ENCODE measurements at regions not wholly inside any gene's neighbourhood (a gene's known extent, or its start where the extent isn't known, plus 50 kb on each side); places are given as distances from the start of the nearest gene placed in this dataset.

GRCh38 chr9:119951090-119951489, 581.9 kb upstream of the BRINP1 start:
- Histone ChIP-seq H3K4me1 (no peaks in the 10 kb centered on the region), H3K4me3 (no peak overlapping the region), H3K27me3 (peaks cover 0 to 6% (median 0%) of the 10 kb centered on the region in 4 donors), H3K27ac (no peak overlapping the region), H3K9me3 (no peaks in the 10 kb centered on the region), H3K36me3 (no peaks in the 10 kb centered on the region)
- TF ChIP-seq, protein P1, sequence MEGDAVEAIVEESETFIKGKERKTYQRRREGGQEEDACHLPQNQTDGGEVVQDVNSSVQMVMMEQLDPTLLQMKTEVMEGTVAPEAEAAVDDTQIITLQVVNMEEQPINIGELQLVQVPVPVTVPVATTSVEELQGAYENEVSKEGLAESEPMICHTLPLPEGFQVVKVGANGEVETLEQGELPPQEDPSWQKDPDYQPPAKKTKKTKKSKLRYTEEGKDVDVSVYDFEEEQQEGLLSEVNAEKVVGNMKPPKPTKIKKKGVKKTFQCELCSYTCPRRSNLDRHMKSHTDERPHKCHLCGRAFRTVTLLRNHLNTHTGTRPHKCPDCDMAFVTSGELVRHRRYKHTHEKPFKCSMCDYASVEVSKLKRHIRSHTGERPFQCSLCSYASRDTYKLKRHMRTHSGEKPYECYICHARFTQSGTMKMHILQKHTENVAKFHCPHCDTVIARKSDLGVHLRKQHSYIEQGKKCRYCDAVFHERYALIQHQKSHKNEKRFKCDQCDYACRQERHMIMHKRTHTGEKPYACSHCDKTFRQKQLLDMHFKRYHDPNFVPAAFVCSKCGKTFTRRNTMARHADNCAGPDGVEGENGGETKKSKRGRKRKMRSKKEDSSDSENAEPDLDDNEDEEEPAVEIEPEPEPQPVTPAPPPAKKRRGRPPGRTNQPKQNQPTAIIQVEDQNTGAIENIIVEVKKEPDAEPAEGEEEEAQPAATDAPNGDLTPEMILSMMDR (IDR thresholded peaks at IDR 0.05): no peak
- ATAC-seq: no peak
- 5 to 16% methylated on average over 1 of the region's 1 CpG for WGBS, 2 donors
- DNase-seq: no peak
- FAIRE-seq: no peak
- intact Hi-C loops (cut with DNase I): no loop called here

DNA sequence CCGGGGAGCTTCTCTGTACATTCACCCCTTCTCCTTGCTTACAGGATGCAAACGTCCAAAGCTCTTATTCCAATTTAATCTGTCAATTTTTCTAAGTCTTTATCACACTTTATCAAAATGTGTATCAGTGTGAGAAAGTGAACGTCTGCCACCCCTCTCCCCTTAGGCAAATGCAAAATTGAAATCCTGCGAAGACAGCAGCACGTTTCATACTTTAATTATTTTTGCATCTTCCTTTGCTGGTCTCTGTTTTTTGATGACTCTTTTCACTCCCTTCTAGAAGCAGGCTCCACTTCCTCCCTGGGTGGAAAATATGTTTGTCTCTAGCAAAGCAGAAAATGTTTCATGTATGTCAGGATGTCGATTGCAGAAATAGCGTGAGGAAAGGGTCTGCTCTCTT, 576.5 kb upstream of the BRINP1 start:
- no peaks in the 10 kb centered on the region for H3K9me3 ChIP-seq
- FAIRE-seq: no peak
- ATAC-seq: no peak
- intact Hi-C loops (cut with DNase I): no loop called here
- DNase-seq: no peak
- TF ChIP-seq, protein P1 (IDR thresholded peaks at IDR 0.05): no peak
- no peaks in the 10 kb centered on the region for H3K36me3 ChIP-seq
- H3K27me3 ChIP-seq: no peaks in the 10 kb centered on the region
- no peak overlapping the region for H3K27ac ChIP-seq
- 45 to 59% methylated on average over 7 of the region's 7 CpGs for WGBS, 2 donors
- no peak overlapping the region for H3K4me3 ChIP-seq
- no peaks in the 10 kb centered on the region for H3K4me1 ChIP-seq

- H3K4me1 ChIP-seq: no peaks in the 10 kb centered on the region
- TF ChIP-seq, protein P1 (IDR thresholded peaks at IDR 0.05): no peak
- no peaks in the 10 kb centered on the region for H3K36me3 ChIP-seq
- no peak for ATAC-seq
- no peaks in the 10 kb centered on the region for H3K27me3 ChIP-seq
- intact Hi-C loops (cut with DNase I): no loop called here
- DNase-seq: no peak
- FAIRE-seq: no peak
- no peak overlapping the region for H3K4me3 ChIP-seq
- no peak overlapping the region for H3K27ac ChIP-seq
- 72 to 90% methylated on average over 1 of the region's 1 CpG for WGBS, 2 donors
- no peaks in the 10 kb centered on the region for H3K9me3 ChIP-seq
These were observed 571.9 kb upstream of the BRINP1 start for GRCh38 chr9:119941091-119941490.

- ATAC-seq: no peak
- H3K4me3 ChIP-seq: no peak overlapping the region
- H3K36me3 ChIP-seq: no peaks in the 10 kb centered on the region
- H3K4me1 ChIP-seq: no peaks in the 10 kb centered on the region
- intact Hi-C loops (cut with DNase I): no loop called here
- FAIRE-seq: no peak
- TF ChIP-seq, protein P1 (IDR thresholded peaks at IDR 0.05): no peak
- H3K27ac ChIP-seq: no peak overlapping the region
- no peaks in the 10 kb centered on the region for H3K27me3 ChIP-seq
- H3K9me3 ChIP-seq: no peaks in the 10 kb centered on the region
- 37 to 60% methylated on average over 2 of the region's 2 CpGs for WGBS, 2 donors
- DNase-seq: no peak
These were observed 569.6 kb upstream of the BRINP1 start for GRCh38 chr9:119938871-119939270.

- TF ChIP-seq, protein P1 (IDR thresholded peaks at IDR 0.05): no peak
- H3K27ac ChIP-seq: no peak overlapping the region
- no peaks in the 10 kb centered on the region for H3K9me3 ChIP-seq
- intact Hi-C loops (cut with DNase I): no loop called here
- H3K4me1 ChIP-seq: no peaks in the 10 kb centered on the region
- no peaks in the 10 kb centered on the region for H3K36me3 ChIP-seq
- H3K4me3 ChIP-seq: no peak overlapping the region
- H3K27me3 ChIP-seq: peaks cover 0 to 4% (median 0%) of the 10 kb centered on the region in 4 donors
- ATAC-seq (no peak), FAIRE-seq (no peak), DNase-seq (no peak)
- 45 to 56% methylated on average over 4 of the region's 4 CpGs for WGBS, 2 donors
These were observed 565.3 kb upstream of the BRINP1 start for GRCh38 chr9:119934497-119934896.
